22Rv1 (cell line): ENCODE measurements at regions not wholly inside any gene's neighbourhood (a gene's known extent, or its start where the extent isn't known, plus 50 kb on each side); places are given as distances from the start of the nearest gene placed in this dataset.

Source experiments
- CTCF ChIP-seq: fragments of 450-650 bp; IDR thresholded peaks from 2 replicates; pipeline ENCODE4 v1.5.1; 2017; ENCODE audit warnings: mild to moderate bottlenecking
- ZFX ChIP-seq: fragments of 450-650 bp; IDR thresholded peaks from 2 replicates; pipeline ENCODE4 v1.6.1; 2017; ENCODE audit warnings: antibody characterized with exemption, borderline replicate concordance

DNA sequence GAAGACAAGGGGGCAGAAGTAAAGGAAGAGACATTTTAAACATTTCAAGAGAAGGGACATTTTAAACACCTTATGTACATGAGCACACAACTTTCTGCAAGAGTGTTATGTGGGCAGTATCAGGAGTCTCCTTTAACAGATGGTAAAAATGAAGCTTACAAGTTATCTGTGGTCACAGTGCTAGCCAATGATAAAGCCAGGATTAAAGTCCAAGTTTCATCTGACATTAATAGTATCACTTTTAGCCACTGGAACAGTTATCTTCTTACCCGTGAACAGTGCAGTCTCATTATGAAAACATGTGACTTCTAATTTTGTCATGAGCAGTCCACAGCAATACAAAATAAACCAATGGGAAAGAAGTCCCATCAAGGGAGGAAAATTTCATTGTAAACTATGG, 627.9 kb upstream of the AGA start:
- TF ChIP-seq CTCF (no peak), ZFX (no peak)
